ENCODE measurements at regions not wholly inside any gene's neighbourhood (a gene's known extent, or its start where the extent isn't known, plus 50 kb on each side); places are given as distances from the start of the nearest gene placed in this dataset.

DNA sequence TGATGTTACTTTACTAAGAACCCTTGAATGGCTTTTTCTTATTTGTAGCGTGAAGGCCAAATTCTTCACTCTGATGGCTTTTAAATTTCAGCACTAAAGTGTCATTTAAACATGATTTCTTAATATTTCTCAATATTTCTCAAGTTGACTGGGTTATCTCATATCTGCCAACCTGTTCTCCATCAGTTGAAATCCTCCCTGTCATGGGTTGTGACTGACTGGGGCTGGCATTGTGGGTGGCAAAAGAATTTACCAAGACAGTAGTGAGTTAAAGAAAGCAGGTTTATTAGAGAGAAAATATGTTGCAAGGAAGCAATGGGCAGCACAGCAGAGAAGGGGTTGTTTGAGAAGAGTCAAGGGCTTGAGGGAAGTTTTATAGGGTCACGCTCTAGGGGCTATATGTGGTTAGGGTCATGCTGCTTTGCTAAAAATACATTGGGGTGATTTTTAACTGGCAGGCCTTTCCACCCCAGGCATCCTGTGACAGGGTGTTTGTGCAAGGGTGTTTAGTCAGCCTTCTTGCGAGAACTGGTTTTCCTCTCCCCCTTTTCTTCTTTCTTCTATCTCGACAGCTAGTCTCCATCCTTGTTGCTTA is 232.8 kb upstream of the SEL1L start:
- Mint-ChIP-seq H3K27ac (ENCODE audit: low read depth, unreplicated experiment) (no peak overlapping the region), H3K4me3 (ENCODE audit: unreplicated experiment) (no peak overlapping the region), H3K4me1 (ENCODE audit: insufficient read depth, unreplicated experiment) (no peaks in the 10 kb centered on the region), H3K9me3 (ENCODE audit: unreplicated experiment) (peaks cover 8% of the 10 kb centered on the region), H3K27me3 (ENCODE audit: insufficient read depth, unreplicated experiment) (no peaks in the 10 kb centered on the region), H3K36me3 (ENCODE audit: insufficient read depth, unreplicated experiment) (no peaks in the 10 kb centered on the region)
- ChIA-PET POLR2A (no interaction called here), CTCF (no interaction called here)
- no peak for DNase-seq (ENCODE audit: unreplicated experiment)
- intact Hi-C loops (cut with micrococcal nuclease) = no loop called here
- TF ChIP-seq, protein P1, sequence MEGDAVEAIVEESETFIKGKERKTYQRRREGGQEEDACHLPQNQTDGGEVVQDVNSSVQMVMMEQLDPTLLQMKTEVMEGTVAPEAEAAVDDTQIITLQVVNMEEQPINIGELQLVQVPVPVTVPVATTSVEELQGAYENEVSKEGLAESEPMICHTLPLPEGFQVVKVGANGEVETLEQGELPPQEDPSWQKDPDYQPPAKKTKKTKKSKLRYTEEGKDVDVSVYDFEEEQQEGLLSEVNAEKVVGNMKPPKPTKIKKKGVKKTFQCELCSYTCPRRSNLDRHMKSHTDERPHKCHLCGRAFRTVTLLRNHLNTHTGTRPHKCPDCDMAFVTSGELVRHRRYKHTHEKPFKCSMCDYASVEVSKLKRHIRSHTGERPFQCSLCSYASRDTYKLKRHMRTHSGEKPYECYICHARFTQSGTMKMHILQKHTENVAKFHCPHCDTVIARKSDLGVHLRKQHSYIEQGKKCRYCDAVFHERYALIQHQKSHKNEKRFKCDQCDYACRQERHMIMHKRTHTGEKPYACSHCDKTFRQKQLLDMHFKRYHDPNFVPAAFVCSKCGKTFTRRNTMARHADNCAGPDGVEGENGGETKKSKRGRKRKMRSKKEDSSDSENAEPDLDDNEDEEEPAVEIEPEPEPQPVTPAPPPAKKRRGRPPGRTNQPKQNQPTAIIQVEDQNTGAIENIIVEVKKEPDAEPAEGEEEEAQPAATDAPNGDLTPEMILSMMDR (IDR thresholded peaks at IDR 0.05; ENCODE audit: unreplicated experiment) = no peak
- no TSS peak for BruUV-seq (replicated peaks)

DNA sequence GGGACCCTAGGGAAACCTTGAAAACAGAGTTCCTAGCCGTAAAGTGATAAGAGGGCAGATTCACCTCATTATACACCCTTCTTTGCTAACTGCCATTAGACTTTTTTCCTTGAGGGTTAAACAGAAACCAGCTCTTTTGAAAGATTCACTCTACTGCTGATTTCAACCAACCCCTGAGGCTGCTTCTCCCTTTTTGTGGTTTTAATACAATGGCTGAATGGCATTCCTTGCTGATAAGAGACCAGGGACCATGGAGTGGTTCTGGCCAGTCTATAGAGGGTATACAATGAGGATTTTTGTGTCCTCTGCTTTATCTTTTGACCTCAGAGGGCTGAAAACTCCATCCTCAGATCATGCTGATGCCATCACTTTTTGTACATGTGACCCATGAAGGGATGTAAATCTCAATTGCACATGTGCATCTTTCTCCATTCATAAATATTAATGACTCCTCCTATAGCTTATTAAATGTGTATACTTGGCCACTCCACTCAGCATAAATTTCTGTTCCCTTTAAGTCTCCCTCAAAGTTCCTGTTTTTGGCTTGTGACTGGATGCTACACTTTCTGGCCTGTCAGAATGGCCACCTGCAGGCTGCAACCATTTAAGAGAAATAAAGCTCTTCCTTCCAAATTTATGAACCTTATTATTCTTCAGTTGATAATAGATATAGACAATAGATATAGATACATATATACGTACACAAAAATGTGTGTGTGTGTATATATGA is 233.8 kb upstream of the SEL1L start:
- H3K36me3 Mint-ChIP-seq (ENCODE audit: insufficient read depth, unreplicated experiment) = no peaks in the 10 kb centered on the region
- CTCF ChIA-PET = no interaction called here
- TF ChIP-seq, protein P1 (IDR thresholded peaks at IDR 0.05; ENCODE audit: unreplicated experiment) = no peak
- peaks cover 7% of the 10 kb centered on the region for H3K9me3 Mint-ChIP-seq (ENCODE audit: unreplicated experiment)
- intact Hi-C loops (cut with micrococcal nuclease) = no loop called here
- DNase-seq (ENCODE audit: unreplicated experiment) = no peak
- no peak overlapping the region for H3K4me3 Mint-ChIP-seq (ENCODE audit: unreplicated experiment)
- H3K27ac Mint-ChIP-seq (ENCODE audit: low read depth, unreplicated experiment) = no peak overlapping the region
- no TSS peak for BruUV-seq (replicated peaks)
- no peaks in the 10 kb centered on the region for H3K27me3 Mint-ChIP-seq (ENCODE audit: insufficient read depth, unreplicated experiment)
- H3K4me1 Mint-ChIP-seq (ENCODE audit: insufficient read depth, unreplicated experiment) = no peaks in the 10 kb centered on the region
- POLR2A ChIA-PET = interaction anchor here (0.6 kb wide), 1 partner anchor 214 kb away, joined by 4 read pairs; no protein-coding TSS in a partner anchor

DNA sequence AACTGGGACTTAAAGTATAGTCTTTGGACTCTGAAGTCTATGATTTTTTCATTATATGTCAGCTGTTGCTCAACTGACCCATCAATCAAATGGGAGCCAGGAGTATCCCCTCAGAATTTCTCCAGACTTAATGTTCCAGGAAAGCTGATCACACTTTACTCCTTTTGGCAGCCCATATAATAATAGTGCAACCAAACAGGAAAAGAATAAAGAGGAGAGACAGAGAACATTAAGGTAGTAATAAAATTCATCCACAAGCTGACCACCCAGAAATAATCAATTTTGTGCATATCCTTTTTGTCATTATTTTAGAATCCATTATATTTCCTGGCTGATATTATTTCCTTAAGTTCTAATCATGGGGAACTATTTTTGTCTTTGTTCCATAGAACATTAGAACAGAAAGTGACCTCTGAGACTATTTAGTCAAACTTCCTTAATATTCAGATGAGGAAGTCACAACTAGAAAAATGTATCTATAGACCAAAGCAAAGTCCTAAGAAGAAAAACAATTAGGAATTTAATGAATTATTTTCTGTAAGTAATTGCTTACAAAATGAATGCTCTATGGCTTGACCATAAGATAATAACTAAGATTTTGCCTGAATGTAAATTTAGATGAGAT is 238.1 kb upstream of the SEL1L start:
- TF ChIP-seq, protein P1 (IDR thresholded peaks at IDR 0.05; ENCODE audit: unreplicated experiment) = no peak
- intact Hi-C loops (cut with micrococcal nuclease) = no loop called here
- peaks cover 4% of the 10 kb centered on the region for H3K9me3 Mint-ChIP-seq (ENCODE audit: unreplicated experiment)
- no TSS peak for BruUV-seq (replicated peaks)
- H3K27ac Mint-ChIP-seq (ENCODE audit: low read depth, unreplicated experiment) = no peak overlapping the region
- no peak overlapping the region for H3K4me3 Mint-ChIP-seq (ENCODE audit: unreplicated experiment)
- no peaks in the 10 kb centered on the region for H3K4me1 Mint-ChIP-seq (ENCODE audit: insufficient read depth, unreplicated experiment)
- H3K36me3 Mint-ChIP-seq (ENCODE audit: insufficient read depth, unreplicated experiment) = no peaks in the 10 kb centered on the region
- no peak for DNase-seq (ENCODE audit: unreplicated experiment)
- no peaks in the 10 kb centered on the region for H3K27me3 Mint-ChIP-seq (ENCODE audit: insufficient read depth, unreplicated experiment)
- ChIA-PET POLR2A (no interaction called here), CTCF (no interaction called here)

DNA sequence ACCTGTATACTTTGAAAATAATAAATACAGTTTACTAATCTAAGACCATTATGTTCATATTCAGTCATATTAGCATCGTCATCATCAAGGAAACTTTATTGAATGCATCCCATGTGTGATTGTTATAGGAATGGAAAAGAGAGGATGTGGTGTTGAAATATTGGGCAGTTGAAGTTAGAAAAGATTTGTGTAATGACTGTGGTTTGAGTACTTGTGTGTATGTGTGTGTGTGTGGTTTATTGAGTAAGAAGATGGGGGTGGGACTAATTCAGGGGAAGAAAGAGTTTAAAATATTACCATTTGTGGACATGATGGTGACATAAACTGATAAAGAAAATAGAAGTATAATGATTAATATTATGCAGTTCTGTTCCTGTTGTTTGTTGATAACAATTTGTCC is 238.7 kb upstream of the SEL1L start:
- ChIA-PET POLR2A (no interaction called here), CTCF (no interaction called here)
- TF ChIP-seq, protein P1 (IDR thresholded peaks at IDR 0.05; ENCODE audit: unreplicated experiment) = no peak
- H3K4me3 Mint-ChIP-seq (ENCODE audit: unreplicated experiment) = no peak overlapping the region
- H3K27me3 Mint-ChIP-seq (ENCODE audit: insufficient read depth, unreplicated experiment) = no peaks in the 10 kb centered on the region
- H3K36me3 Mint-ChIP-seq (ENCODE audit: insufficient read depth, unreplicated experiment) = no peaks in the 10 kb centered on the region
- intact Hi-C loops (cut with micrococcal nuclease) = no loop called here
- no peaks in the 10 kb centered on the region for H3K9me3 Mint-ChIP-seq (ENCODE audit: unreplicated experiment)
- BruUV-seq (replicated peaks) = no TSS peak
- no peak overlapping the region for H3K27ac Mint-ChIP-seq (ENCODE audit: low read depth, unreplicated experiment)
- no peaks in the 10 kb centered on the region for H3K4me1 Mint-ChIP-seq (ENCODE audit: insufficient read depth, unreplicated experiment)
- peak; percentile 30 for DNase-seq (ENCODE audit: unreplicated experiment)
